Ishikawa (cell line): ENCODE measurements at regions not wholly inside any gene's neighbourhood (a gene's known extent, or its start where the extent isn't known, plus 50 kb on each side); places are given as distances from the start of the nearest gene placed in this dataset.

Source experiments
- CEBPB ChIP-seq: IDR thresholded peaks from 2 replicates; pipeline ENCODE4 v1.6.1; 2012
- CREB1 ChIP-seq: IDR thresholded peaks from 2 replicates; pipeline ENCODE4 v1.6.1; 2012; ENCODE audit warnings: low read depth
- EP300 ChIP-seq: IDR thresholded peaks from 2 replicates; pipeline ENCODE4 v1.6.1; 2012; ENCODE audit warnings: borderline replicate concordance
- FOXM1 ChIP-seq: IDR thresholded peaks from 2 replicates; pipeline ENCODE4 v1.6.1; 2012; ENCODE audit warnings: low read depth, borderline replicate concordance
- NFIC ChIP-seq: IDR thresholded peaks from 2 replicates; pipeline ENCODE4 v1.6.1; 2012
- RAD21 ChIP-seq: IDR thresholded peaks from 2 replicates; pipeline ENCODE4 v1.6.1; 2012; ENCODE audit warnings: low read depth
- TAF1 ChIP-seq: IDR thresholded peaks from 2 replicates; pipeline ENCODE4 v1.6.1; 2012; ENCODE audit warnings: low read depth, mild to moderate bottlenecking
- TCF12 ChIP-seq: IDR thresholded peaks from 2 replicates; pipeline ENCODE4 v1.6.1; 2012; ENCODE audit warnings: low read depth
- TEAD4 ChIP-seq: IDR thresholded peaks from 2 replicates; pipeline ENCODE4 v1.6.1; 2012
- USF1 ChIP-seq: IDR thresholded peaks from 2 replicates; pipeline ENCODE4 v1.6.1; 2012
- YY1 ChIP-seq: IDR thresholded peaks from 2 replicates; pipeline ENCODE4 v1.6.1; 2012; ENCODE audit warnings: low read depth
- ZBTB7A ChIP-seq: IDR thresholded peaks from 2 replicates; pipeline ENCODE4 v1.6.1; 2012; ENCODE audit warnings: low read depth
- TF ChIP-seq, protein P1 (sequence below): IDR thresholded peaks from 2 replicates; pipeline ENCODE4 v1.6.1; 2012
- TF ChIP-seq, protein P2 (sequence below): IDR thresholded peaks from 2 replicates; pipeline ENCODE4 v1.6.1; 2012; ENCODE audit warnings: low read depth, mild to moderate bottlenecking

GRCh38 chr5:159638954-159639559 is 277.2 kb upstream of the ADRA1B start:
- TF ChIP-seq CREB1 (no peak), RAD21 (no peak), TCF12 (no peak), NFIC (no peak), EP300 (no peak), TEAD4 (no peak), USF1 (no peak), CEBPB (no peak), YY1 (no peak), TAF1 (no peak), FOXM1 (no peak), ZBTB7A (no peak)
- TF ChIP-seq, protein P1, sequence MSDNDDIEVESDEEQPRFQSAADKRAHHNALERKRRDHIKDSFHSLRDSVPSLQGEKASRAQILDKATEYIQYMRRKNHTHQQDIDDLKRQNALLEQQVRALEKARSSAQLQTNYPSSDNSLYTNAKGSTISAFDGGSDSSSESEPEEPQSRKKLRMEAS, result no peak
- TF ChIP-seq, protein P2, sequence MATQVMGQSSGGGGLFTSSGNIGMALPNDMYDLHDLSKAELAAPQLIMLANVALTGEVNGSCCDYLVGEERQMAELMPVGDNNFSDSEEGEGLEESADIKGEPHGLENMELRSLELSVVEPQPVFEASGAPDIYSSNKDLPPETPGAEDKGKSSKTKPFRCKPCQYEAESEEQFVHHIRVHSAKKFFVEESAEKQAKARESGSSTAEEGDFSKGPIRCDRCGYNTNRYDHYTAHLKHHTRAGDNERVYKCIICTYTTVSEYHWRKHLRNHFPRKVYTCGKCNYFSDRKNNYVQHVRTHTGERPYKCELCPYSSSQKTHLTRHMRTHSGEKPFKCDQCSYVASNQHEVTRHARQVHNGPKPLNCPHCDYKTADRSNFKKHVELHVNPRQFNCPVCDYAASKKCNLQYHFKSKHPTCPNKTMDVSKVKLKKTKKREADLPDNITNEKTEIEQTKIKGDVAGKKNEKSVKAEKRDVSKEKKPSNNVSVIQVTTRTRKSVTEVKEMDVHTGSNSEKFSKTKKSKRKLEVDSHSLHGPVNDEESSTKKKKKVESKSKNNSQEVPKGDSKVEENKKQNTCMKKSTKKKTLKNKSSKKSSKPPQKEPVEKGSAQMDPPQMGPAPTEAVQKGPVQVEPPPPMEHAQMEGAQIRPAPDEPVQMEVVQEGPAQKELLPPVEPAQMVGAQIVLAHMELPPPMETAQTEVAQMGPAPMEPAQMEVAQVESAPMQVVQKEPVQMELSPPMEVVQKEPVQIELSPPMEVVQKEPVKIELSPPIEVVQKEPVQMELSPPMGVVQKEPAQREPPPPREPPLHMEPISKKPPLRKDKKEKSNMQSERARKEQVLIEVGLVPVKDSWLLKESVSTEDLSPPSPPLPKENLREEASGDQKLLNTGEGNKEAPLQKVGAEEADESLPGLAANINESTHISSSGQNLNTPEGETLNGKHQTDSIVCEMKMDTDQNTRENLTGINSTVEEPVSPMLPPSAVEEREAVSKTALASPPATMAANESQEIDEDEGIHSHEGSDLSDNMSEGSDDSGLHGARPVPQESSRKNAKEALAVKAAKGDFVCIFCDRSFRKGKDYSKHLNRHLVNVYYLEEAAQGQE, result no peak
